HFF-Myc (cell line): ENCODE measurements at regions not wholly inside any gene's neighbourhood (a gene's known extent, or its start where the extent isn't known, plus 50 kb on each side); places are given as distances from the start of the nearest gene placed in this dataset.

Experiments used
- DNase-seq: peaks from one replicate; pipeline ENCODE4 v3.0.0-alpha.2; 2011; ENCODE audit warnings: low read depth; ENCODE audit errors: extremely low read depth
- H3K4me3 ChIP-seq: replicated peaks from 2 replicates; pipeline ENCODE4 v1.5.1; 2011; ENCODE audit warnings: low read depth, mild to moderate bottlenecking, control low read depth, low read length
- TF ChIP-seq, protein P1 (sequence below): IDR thresholded peaks from 2 replicates; pipeline ENCODE4 v1.5.1; 2012; ENCODE audit warnings: mild to moderate bottlenecking, low read depth, low read length, control low read depth; ENCODE audit errors: missing control alignments

DNA sequence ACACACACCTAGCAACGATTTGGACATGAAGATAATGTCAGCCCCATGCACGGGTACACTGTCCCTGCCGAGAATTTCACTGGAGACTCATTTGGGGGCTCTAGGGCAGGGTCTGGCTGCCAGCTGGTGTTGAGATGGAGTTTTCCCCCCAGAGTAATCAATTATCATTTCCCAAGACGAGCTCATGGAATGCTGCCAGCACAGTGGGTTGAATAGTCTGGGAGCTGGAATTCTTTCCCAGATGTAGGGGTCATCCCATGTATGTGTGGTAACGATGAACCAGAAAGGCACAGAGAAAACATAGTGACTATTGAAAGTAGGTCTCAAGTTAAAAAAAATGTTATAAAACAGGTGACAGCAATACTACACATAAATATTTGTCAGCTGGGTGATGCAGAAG, 579.9 kb downstream of the MAFB start:
- TF ChIP-seq, protein P1, sequence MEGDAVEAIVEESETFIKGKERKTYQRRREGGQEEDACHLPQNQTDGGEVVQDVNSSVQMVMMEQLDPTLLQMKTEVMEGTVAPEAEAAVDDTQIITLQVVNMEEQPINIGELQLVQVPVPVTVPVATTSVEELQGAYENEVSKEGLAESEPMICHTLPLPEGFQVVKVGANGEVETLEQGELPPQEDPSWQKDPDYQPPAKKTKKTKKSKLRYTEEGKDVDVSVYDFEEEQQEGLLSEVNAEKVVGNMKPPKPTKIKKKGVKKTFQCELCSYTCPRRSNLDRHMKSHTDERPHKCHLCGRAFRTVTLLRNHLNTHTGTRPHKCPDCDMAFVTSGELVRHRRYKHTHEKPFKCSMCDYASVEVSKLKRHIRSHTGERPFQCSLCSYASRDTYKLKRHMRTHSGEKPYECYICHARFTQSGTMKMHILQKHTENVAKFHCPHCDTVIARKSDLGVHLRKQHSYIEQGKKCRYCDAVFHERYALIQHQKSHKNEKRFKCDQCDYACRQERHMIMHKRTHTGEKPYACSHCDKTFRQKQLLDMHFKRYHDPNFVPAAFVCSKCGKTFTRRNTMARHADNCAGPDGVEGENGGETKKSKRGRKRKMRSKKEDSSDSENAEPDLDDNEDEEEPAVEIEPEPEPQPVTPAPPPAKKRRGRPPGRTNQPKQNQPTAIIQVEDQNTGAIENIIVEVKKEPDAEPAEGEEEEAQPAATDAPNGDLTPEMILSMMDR: no peak

DNA sequence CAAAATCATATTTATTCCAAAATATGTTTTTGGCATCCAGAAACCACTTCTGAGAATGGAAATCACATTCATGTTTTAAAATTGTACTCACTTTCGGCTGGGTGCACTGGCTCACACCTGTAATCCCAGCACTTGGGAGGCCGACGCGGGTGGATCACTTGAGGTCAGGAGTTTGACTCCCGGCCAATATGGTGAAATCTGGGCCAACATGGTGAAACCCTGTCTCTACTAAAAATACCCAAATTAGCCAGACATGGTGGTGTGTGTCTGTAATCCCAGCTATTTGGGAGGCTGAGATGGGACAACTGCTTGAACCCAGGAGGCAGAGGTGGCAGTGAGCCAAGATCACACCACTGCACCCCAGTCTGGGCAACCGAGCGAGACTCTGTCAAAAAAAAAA, 580.7 kb downstream of the MAFB start:
- DNase-seq: no peak

More for the DNA sequence above, 579.9 kb downstream of the MAFB start:
- DNase-seq: no peak
- no peak overlapping the region for H3K4me3 ChIP-seq

DNA sequence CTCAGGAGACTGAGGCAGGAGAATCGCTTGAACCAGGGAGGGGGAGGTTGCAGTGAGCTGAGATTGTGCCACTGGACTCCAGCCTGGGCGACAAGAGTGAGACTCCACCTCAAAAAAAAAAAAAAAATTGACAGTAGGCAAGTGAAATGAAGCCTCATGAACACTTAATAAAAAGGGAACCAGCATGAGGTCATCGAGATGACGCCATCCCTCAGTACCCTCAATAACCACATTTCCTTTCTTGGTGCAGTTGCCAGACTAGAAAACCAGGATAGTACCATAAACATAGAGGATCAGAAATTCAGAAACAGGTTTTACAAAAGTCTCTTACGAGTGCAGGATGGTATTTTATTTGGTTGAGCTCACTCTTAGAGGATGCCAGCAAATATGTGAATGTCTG, 584.1 kb downstream of the MAFB start:
- H3K4me3 ChIP-seq: no peak overlapping the region
- TF ChIP-seq, protein P1: no peak
- DNase-seq: no peak

More for the DNA sequence above, 580.7 kb downstream of the MAFB start:
- TF ChIP-seq, protein P1: no peak
- H3K4me3 ChIP-seq: no peak overlapping the region

DNA sequence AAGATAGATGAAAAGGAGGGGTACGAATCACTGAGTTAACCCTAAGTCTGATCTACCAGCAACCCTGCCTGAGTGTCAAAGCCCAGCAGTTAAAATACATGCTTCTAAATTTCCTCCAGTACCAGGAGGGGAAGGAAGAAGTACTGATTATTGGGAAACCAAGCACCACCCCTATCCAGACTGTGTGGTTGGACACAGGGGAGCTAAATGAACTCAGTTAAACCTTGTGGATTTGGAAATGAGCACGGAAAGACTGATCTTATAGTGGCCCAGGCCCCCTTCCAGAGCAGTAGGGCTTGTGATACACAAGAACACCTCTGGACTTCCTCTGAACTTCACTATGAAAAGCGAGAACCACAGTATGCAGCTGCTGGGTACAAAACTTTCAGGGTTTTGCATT, 585.6 kb downstream of the MAFB start:
- H3K4me3 ChIP-seq: no peak overlapping the region
- TF ChIP-seq, protein P1: no peak
- DNase-seq: no peak

DNA sequence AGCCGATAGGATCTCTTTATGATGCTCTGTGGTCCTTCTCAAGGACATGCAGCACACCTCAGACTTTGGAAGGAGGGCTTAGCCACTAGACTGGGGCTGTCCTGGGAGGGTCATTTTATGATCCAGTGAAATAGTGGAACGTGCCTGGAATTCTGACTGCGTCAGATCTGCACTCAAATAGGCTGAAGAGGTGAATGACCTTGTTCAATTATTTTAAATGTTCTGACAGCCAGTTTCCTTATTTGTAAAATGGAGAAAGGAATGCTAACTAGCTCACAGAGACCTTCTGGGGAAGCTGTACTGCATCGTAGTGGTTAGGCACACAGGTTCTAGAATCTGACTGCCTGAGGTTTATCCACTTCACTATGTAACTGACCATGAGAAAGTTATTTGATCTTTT, 587.5 kb downstream of the MAFB start:
- DNase-seq: no peak
- H3K4me3 ChIP-seq: no peak overlapping the region
- TF ChIP-seq, protein P1: no peak

DNA sequence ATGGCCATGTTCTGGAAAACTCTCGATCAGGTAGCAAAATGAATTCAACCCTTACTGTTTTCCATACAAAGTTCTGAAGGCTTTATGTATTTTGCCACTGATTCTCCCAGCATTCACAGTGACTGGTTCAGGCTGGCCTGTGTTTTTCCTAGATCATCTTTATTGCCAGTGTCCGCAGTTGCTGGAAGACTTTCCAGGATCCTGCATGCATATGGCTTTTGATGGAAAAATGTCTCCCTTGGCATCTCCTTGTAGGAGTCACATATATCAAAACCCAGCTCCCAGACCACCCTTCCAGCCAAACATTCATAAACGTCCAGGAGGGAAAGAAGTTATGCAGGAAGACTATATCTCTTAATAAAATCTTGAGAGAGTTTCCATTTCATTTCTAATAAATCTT, 588.8 kb downstream of the MAFB start:
- DNase-seq: no peak
- TF ChIP-seq, protein P1: no peak
- H3K4me3 ChIP-seq: no peak overlapping the region

DNA sequence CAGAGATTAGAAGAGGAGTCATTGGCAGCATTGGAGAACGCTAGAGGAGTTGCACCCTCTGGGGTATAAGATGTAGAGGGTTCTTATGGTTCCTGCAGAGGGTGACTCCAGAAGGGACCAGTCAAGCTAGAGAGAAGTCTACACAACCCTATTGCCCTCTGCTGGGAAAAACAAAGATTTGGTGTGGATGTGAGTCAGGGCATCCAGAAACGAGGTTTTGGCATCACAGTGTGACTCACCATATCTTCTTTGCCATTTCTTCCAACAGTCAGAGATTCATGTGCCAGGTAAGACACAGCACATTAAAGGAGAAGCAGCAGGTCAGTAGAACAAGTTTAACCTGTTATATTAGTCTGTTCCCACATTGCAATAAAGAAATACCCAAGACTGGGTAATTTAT, 598.8 kb downstream of the MAFB start:
- no peak overlapping the region for H3K4me3 ChIP-seq
- TF ChIP-seq, protein P1: no peak
- DNase-seq: no peak
